CD4-positive, alpha-beta T cell treated with Interleukin-17A for 4 hours (primary cell): ENCODE measurements at regions not wholly inside any gene's neighbourhood (a gene's known extent, or its start where the extent isn't known, plus 50 kb on each side); places are given as distances from the start of the nearest gene placed in this dataset.

Source experiments
- DNase-seq: peaks from one replicate; pipeline ENCODE4 v3.0.0-alpha.2; 2020; ENCODE audit warnings: mixed read lengths

- no peak for DNase-seq
Observed at GRCh38 chr15:38648121-38648843, 83.7 kb upstream of the RASGRP1 start.

DNA sequence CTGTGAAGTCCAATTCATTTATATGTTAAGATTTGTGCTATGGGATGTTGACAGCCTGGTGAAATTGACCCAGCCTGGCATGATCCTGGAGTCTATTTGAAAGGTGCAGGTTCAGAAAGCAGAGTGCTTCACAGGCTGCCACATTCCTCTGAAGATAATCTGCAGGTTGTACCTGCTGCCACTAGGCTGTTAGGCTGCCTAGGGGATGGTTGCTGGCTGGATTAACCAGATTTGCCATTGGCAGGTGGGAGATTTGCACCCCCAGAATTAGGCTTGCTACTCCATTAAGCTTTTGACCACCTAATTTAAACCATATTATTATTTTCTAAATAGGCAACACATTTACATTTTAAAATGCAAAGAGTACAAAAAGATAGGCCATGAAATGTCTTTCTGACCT lies 85.8 kb upstream of the RASGRP1 start:
- DNase-seq: peak; percentile 27

DNA sequence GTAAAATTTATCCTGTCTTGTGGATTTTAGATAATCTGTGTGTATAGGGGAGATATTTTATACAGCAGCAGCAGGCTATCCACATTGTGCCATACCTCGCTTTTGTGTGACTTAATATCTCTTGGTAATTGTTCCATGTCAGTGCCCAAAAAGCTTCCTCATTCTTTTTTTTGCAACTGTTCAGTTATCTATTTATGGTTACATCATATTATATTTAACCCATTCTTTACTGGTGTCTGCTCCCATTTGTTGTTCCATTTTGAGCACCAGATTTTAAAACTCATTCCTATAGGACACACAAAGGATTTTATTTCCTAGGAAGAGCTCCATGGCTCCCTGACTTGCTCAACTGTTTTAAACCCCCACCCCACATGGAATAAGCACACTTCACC lies 86.3 kb upstream of the RASGRP1 start:
- no peak for DNase-seq

DNA sequence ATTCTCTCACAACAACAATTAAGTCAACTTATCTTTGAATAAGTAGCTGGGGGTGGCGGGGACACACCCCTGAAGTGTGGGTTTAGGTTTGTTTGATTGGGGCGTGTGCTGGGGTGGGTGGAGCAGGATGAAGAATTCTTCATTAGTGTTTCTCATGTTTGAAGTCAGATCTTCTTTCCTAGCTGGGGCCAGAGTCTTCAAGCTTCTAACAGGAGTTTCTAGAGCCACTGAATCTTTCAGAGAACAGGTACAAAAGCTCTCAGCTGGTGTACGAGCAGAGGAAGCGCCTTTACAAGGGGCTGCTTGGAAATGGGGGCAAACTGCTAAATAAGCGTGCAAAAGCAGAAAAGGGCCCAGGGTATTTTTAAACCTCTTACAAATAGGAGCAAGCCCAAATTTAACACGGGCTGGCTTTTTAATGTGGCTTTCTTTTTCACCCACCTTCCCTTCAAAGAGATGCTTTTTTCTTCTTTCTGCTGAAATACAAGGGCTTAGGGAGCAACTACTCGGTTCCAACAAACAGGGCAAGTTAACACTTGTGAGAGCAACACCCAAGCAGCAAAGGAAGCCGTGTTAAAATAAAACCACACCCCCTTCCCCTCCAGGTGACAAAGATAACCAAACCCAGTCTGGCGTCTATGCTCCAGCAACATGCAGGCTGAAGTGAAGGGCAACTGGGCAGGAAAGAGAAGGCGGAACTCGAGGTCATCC lies 86.9 kb upstream of the RASGRP1 start:
- DNase-seq: peak; percentile 82

DNA sequence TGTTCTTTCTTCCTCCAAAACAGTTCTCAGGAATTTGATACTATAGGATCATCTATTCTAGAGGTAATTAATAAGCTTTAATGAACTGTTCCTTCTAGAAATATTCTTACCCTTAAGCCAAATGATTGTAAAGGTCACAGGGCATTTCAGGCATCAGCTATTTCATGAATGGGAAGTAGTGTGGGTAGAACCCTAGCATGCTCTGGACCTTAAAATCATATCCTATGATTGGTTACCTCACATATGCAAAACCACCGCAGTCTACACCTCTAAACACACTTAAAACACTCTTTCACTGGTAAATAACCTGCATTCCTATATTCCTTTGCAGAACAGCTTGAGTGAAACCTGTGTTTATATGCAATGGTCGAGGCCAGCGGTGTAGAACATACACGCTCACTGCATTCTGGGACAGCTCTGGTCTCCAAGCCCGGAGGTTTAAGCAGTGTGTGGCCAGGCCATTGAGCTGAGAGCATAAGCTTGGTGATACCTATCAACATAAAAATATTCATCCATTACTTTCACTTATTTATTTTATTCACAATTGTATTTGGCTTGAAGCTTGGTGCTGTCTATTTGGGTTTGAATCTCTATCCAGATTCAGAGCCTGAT lies 87.7 kb upstream of the RASGRP1 start:
- DNase-seq: peak; percentile 34

GRCh38 chr15:38652998-38653397 lies 88.4 kb upstream of the RASGRP1 start:
- peak; percentile 83 for DNase-seq

DNA sequence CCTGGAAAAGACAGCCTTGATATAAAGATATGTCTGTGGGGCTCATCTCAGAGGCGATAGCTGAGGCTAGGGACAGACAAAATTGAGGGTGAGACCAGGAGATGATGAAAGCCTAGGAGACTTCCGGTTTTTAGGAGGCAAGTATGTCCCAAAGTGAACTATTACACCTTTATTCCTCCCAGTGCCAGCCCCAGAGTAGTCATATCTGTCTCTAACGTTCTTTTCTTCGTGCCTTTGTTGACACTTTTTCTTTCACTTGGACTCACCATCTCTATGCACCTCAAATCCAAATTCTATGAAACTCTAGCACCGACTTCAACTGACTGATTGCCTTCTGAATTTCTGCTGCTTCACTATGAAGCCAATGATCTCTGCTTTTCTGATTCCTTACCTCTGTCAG lies 93.8 kb upstream of the RASGRP1 start:
- DNase-seq: no peak

DNA sequence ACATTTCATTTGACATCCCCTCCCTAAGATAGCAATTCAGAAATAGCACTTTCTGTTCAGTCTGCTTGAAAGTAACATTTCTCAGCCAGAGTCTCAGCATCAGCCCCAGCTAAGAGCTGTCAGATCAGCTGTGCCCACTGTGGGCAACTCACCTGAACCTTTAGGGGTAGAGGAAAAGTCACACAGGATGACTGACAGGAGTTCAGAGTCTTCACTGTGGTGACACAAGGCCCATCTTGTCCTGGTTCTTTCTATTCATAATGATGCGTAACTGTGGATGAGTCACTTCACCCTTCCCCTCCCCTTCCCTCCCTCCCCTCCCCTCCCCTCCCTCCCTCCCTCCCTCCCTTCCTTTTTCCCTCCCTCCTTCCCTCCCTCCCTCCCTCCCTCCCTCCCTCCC lies 96.1 kb upstream of the RASGRP1 start:
- peak; percentile 68 for DNase-seq

GRCh38 chr15:38662033-38662802 lies 97.6 kb upstream of the RASGRP1 start:
- no peak for DNase-seq

DNA sequence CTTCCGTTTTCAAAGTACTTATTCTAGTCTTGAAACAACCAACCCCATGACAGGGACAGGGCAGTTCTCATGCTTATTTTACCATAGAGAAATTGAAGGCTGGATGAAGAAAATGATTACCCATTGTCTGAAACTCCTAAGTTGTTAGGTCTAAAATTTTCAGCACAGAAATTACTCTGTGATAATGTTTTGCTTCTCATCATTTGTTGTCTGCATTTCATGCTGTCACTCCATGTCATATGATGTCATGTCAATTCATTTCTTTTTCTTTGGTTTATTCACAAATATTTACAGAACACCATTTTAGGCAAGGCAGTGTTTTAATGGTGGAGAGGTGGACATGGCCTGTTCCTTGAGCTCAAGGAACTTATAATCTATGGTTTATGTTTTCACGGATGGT lies 98.2 kb upstream of the RASGRP1 start:
- DNase-seq: no peak

GRCh38 chr15:38665586-38666305 lies 101.1 kb upstream of the RASGRP1 start:
- DNase-seq: no peak

GRCh38 chr15:38666865-38667510 lies 102.4 kb upstream of the RASGRP1 start:
- no peak for DNase-seq

- DNase-seq: no peak
Observed at GRCh38 chr15:38667890-38668850, 103.6 kb upstream of the RASGRP1 start.

GRCh38 chr15:38668898-38669391 lies 104.3 kb upstream of the RASGRP1 start:
- DNase-seq: no peak

DNA sequence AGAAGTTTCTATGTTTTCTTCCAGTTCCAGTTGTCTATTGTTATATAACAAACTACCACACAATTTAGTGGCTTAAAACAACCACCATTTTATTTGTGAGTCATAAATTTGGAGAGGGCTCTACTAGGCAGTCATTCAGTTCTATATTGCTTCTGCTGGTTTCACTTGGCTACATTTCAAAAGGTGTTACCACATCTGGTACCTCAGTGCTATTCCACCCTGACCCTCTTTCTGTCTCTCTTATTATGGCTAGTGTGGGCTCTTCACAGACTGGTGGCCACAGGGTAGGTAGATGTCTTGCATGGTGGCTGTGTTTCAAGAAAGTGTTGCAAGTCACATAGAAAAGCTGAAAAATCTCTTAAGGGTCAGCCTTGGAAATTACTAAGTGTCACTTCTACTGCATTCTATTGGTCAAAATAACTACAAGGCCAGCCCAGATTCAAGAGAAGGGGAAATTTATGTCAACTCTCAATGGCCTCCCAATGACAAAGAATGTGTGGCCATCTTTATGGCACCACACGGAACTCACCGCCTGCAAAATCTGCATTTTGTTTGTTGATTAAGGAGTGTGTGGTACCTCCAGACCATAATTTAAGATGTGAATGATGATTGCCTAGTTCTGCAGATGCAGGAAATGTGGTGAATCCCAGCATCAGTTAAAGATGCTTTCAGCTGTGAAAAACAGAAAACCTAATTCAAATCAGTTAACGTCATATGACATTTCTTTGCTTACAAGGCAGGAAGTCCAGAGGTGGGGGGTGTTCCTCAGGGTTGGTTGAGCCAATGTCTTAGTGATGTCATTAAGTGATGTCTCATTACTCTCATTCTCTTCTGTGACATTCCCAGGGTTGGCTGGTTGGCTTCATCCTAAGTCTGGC lies 105.8 kb upstream of the RASGRP1 start:
- peak; percentile 79 for DNase-seq

GRCh38 chr15:38671006-38671387 lies 106.4 kb upstream of the RASGRP1 start:
- no peak for DNase-seq

- peak; percentile 54 for DNase-seq
Observed at GRCh38 chr15:38671675-38672254, 107.2 kb upstream of the RASGRP1 start.

GRCh38 chr15:38672273-38672672 lies 107.7 kb upstream of the RASGRP1 start:
- no peak for DNase-seq
